Suprapubic skin (tissue), 3 donors: ENCODE measurements at regions not wholly inside any gene's neighbourhood (a gene's known extent, or its start where the extent isn't known, plus 50 kb on each side); places are given as distances from the start of the nearest gene placed in this dataset.

Experiments
- CTCF ChIP-seq, 2 donors: fragments of 200-600 bp in 1 of 2; fragments of 450-650 bp in 1 of 2; sonication (generic) in 1 of 2; IDR thresholded peaks; one replicate each; pipeline ENCODE4 v1.5.1; 2016 to 2019; ENCODE audit warnings: antibody characterized with exemption in 2 of 2, mild to moderate bottlenecking in 1 of 2, moderate library complexity in 1 of 2
- EP300 ChIP-seq: sonication (generic); formaldehyde crosslinking; IDR thresholded peaks from one replicate; pipeline ENCODE4 v1.6.1; 2017; ENCODE audit warnings: antibody characterized with exemption

GRCh38 chr9:31045810-31046209 is 1338.6 kb upstream of the ACO1 start:
- TF ChIP-seq CTCF (IDR thresholded peaks at IDR 0.05) = no peak
- TF ChIP-seq EP300 = no peak
